H1 (cell line): ENCODE measurements at regions not wholly inside any gene's neighbourhood (a gene's known extent, or its start where the extent isn't known, plus 50 kb on each side); places are given as distances from the start of the nearest gene placed in this dataset.

Source experiments
- CTCF ChIA-PET: fragments of 300-600 bp; sonication (Branson Sonifier 250); formaldehyde crosslinking; loops from one replicate; lab custom pipeline; 2021; ENCODE audit not compliant: partially characterized antibody; lab: Charles Lee
- POLR2A ChIA-PET: fragments of 300-600 bp; sonication (Branson Sonifier 250); formaldehyde crosslinking; loops from one replicate; lab custom pipeline; 2021; ENCODE audit warnings: inconsistent platforms; ENCODE audit not compliant: partially characterized antibody; lab: Charles Lee
- DNase-seq, 2 experiments: peaks; one replicate each; pipeline versions ENCODE4 v3.0.0 to v3.0.0-alpha.2; 2010 to 2022; ENCODE audit warnings: low spot score in 2 of 2, low read depth in 1 of 2, mixed read lengths in 1 of 2
- FAIRE-seq: peaks from 2 replicates; lab custom pipeline; 2011; peaks lifted over from hg19 to GRCh38; lab: Jason Lieb, UNC
- H2AFZ ChIP-seq: 2 replicates; pipeline ENCODE4 v1.8.1; 2012; ENCODE audit warnings: low read length, inconsistent platforms
- H2AK5ac ChIP-seq: 2 replicates; pipeline ENCODE4 v1.6.1; 2013; ENCODE audit warnings: low read depth, low read length
- H2BK120ac ChIP-seq: replicated peaks from 2 replicates; pipeline ENCODE3; 2013; ENCODE audit warnings: low read depth, low read length, inconsistent platforms
- H2BK12ac ChIP-seq: 2 replicates; pipeline ENCODE4 v1.6.1; 2013; ENCODE audit warnings: low read depth, low read length
- H2BK15ac ChIP-seq: 2 replicates; pipeline ENCODE4 v1.6.1; 2013; ENCODE audit warnings: low read length
- H2BK20ac ChIP-seq: 2 replicates; pipeline ENCODE4 v1.6.1; 2013; ENCODE audit warnings: low read length
- H2BK5ac ChIP-seq: 2 replicates; pipeline ENCODE4 v1.6.1; 2013; ENCODE audit warnings: low read depth, low read length
- H3K14ac ChIP-seq: 2 replicates; pipeline ENCODE4 v1.6.1; 2013; ENCODE audit warnings: inconsistent platforms; ENCODE audit not compliant: insufficient read length
- H3K18ac ChIP-seq: 2 replicates; pipeline ENCODE4 v1.6.1; 2013; ENCODE audit warnings: low read length; ENCODE audit errors: extremely low read depth
- H3K23ac ChIP-seq: 2 replicates; pipeline ENCODE4 v1.6.1; 2013; ENCODE audit warnings: inconsistent platforms; ENCODE audit not compliant: insufficient read length
- H3K23me2 ChIP-seq: 2 replicates; pipeline ENCODE4 v1.6.1; 2013; ENCODE audit warnings: low read depth, low read length
- H3K27ac ChIP-seq: 2 replicates; pipeline ENCODE4 v1.6.1; 2011; ENCODE audit warnings: low read depth, low read length, inconsistent platforms
- H3K27me3 ChIP-seq, 4 experiments: replicated peaks in 1 of 4; 1 replicate in 1 of 4; 2 replicates in 3 of 4; pipeline versions ENCODE4 v1.6.1 to v1.8.1; 2011 to 2013; ENCODE audit warnings: low read length in 3 of 4, mild to moderate bottlenecking in 3 of 4, inconsistent platforms in 2 of 4, mixed read lengths in 2 of 4, moderate library complexity in 1 of 4; ENCODE audit not compliant: control insufficient read depth in 3 of 4, insufficient read depth in 3 of 4; ENCODE audit errors: extremely low read depth in 1 of 4
- H3K36me3 ChIP-seq, 4 experiments: 2 replicates each; pipeline versions ENCODE4 v1.6.1 to v1.8.1; 2011 to 2013; ENCODE audit warnings: mild to moderate bottlenecking in 4 of 4, low read length in 3 of 4, moderate library complexity in 2 of 4, control low read depth in 1 of 4, inconsistent platforms in 1 of 4; ENCODE audit not compliant: insufficient read depth in 4 of 4, control insufficient read depth in 2 of 4
- H3K4ac ChIP-seq: replicated peaks from 2 replicates; pipeline ENCODE3; 2013; ENCODE audit warnings: low read length, low read depth, mixed read lengths, inconsistent platforms; ENCODE audit not compliant: insufficient read length
- H3K4me1 ChIP-seq, 4 experiments: replicated peaks in 1 of 4; 1 replicate in 1 of 4; 2 replicates in 3 of 4; pipeline versions ENCODE4 v1.6.1 to v1.8.1; 2011 to 2013; ENCODE audit warnings: low read length in 3 of 4, inconsistent platforms in 2 of 4, mixed read lengths in 1 of 4; ENCODE audit not compliant: insufficient read depth in 4 of 4, control insufficient read depth in 3 of 4
- H3K4me2 ChIP-seq, 2 experiments: 2 replicates each; pipeline versions ENCODE4 v1.6.1 to v1.8.1; 2011 to 2013; ENCODE audit warnings: low read depth in 2 of 2, low read length in 2 of 2, control low read depth in 1 of 2, inconsistent platforms in 1 of 2, mild to moderate bottlenecking in 1 of 2; ENCODE audit not compliant: insufficient read depth in 1 of 2
- H3K4me3 ChIP-seq, 4 experiments: fragments of 200-600, 300-600 bp in 1 of 4; sonication (generic), shearing (Covaris generic), sonication (Bioruptor Twin) in 1 of 4; 2 replicates each; pipeline versions ENCODE4 v1.5.1 to v1.8.1; 2011 to 2016; ENCODE audit warnings: low read length in 4 of 4, low read depth in 3 of 4, control low read depth in 2 of 4, inconsistent platforms in 2 of 4, mild to moderate bottlenecking in 2 of 4, mixed read lengths in 1 of 4, moderate library complexity in 1 of 4; ENCODE audit not compliant: insufficient read depth in 2 of 4; ENCODE audit errors: extremely low read depth in 1 of 4
- H3K56ac ChIP-seq: replicated peaks from 2 replicates; pipeline ENCODE3; 2013; ENCODE audit warnings: low read depth, mild to moderate bottlenecking, mixed read lengths, low read length, inconsistent platforms; ENCODE audit not compliant: insufficient read length
- H3K79me1 ChIP-seq: 2 replicates; pipeline ENCODE4 v1.6.1; 2013; ENCODE audit warnings: low read depth, low read length, control low read depth
- H3K79me2 ChIP-seq, 2 experiments: 2 replicates each; pipeline versions ENCODE4 v1.6.1 to v1.8.1; 2012 to 2013; ENCODE audit warnings: low read length in 2 of 2, mild to moderate bottlenecking in 2 of 2, inconsistent platforms in 1 of 2; ENCODE audit not compliant: insufficient read depth in 2 of 2, control insufficient read depth in 1 of 2
- H3K9ac ChIP-seq, 4 experiments: replicated peaks in 1 of 4; 1 replicate in 1 of 4; 2 replicates in 3 of 4; pipeline versions ENCODE4 v1.6.1 to v1.8.1; 2011 to 2013; ENCODE audit warnings: low read depth in 3 of 4, low read length in 3 of 4, control low read depth in 2 of 4, mild to moderate bottlenecking in 2 of 4, moderate library complexity in 2 of 4, inconsistent platforms in 1 of 4; ENCODE audit errors: extremely low read depth in 1 of 4
- H3K9me3 ChIP-seq, 2 experiments: 2 replicates each; pipeline versions ENCODE4 v1.6.1 to v1.8.1; 2012 to 2013; ENCODE audit warnings: mild to moderate bottlenecking in 2 of 2, moderate library complexity in 2 of 2, control low read depth in 1 of 2, inconsistent platforms in 1 of 2, low read depth in 1 of 2, low read length in 1 of 2, mixed read lengths in 1 of 2; ENCODE audit not compliant: insufficient read depth in 2 of 2
- H4K20me1 ChIP-seq, 2 experiments: replicated peaks in 1 of 2; 2 replicates each; pipeline versions ENCODE3 to v1.8.1; 2011 to 2013; ENCODE audit warnings: inconsistent platforms in 2 of 2, low read length in 2 of 2, mild to moderate bottlenecking in 1 of 2; ENCODE audit not compliant: insufficient read depth in 2 of 2, control insufficient read depth in 1 of 2
- H4K5ac ChIP-seq: 2 replicates; pipeline ENCODE4 v1.6.1; 2013; ENCODE audit warnings: low read length, low read depth, mixed read lengths, inconsistent platforms; ENCODE audit not compliant: insufficient read length
- H4K8ac ChIP-seq: 2 replicates; pipeline ENCODE4 v1.8.0; 2013; ENCODE audit warnings: mild to moderate bottlenecking, moderate library complexity, low read length, inconsistent platforms; ENCODE audit not compliant: insufficient read depth; ENCODE audit errors: extremely low read depth
- H4K91ac ChIP-seq: replicated peaks from 2 replicates; pipeline ENCODE3; 2013; ENCODE audit warnings: low read length, mixed read lengths, inconsistent platforms; ENCODE audit not compliant: insufficient read length
- ATF2 ChIP-seq: IDR thresholded peaks from 2 replicates; pipeline ENCODE4 v1.6.1; 2012; ENCODE audit warnings: low read length, inconsistent platforms
- CHD2 ChIP-seq: IDR thresholded peaks from 2 replicates; pipeline ENCODE4 v1.6.1; 2012; ENCODE audit warnings: low read length, improper control_type of control experiment
- MAX ChIP-seq: IDR thresholded peaks from 2 replicates; pipeline ENCODE4 v1.6.1; 2012; ENCODE audit warnings: inconsistent platforms
- POLR2AphosphoS5 ChIP-seq: IDR thresholded peaks from 2 replicates; pipeline ENCODE4 v1.6.1; 2011; ENCODE audit warnings: low read depth, low read length

DNA sequence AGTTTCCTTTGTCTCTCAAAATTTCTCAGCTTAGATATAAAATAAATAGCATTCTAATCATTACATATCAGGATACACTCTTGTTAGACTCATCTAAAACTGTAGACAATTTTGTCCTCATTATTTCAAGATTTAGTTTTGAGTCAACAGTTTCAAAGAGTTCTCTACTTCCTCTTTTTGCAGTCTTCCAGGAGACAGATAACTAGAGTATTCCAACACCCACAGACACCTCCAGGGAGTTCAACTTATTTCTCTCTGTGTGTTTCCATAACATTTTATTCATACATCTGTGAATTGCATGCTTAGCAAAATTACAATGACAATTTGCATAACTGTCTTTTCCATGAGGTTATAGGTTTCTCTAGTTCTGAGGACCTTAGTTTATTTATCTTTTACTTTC, 166.6 kb upstream of the HNMT start:
- Histone ChIP-seq H3K4me3 (no peak overlapping the region), H3K27ac (no peak overlapping the region), H2BK12ac (no peak overlapping the region), H4K20me1 (no peaks in the 10 kb centered on the region), H3K36me3 (no peaks in the 10 kb centered on the region), H3K23me2 (no peaks in the 10 kb centered on the region), H2BK20ac (no peak overlapping the region), H2AK5ac (no peak overlapping the region), H3K79me1 (no peaks in the 10 kb centered on the region), H3K9me3 (peaks cover 13 to 16% of the 10 kb centered on the region in 2 experiments; a peak in 3 of 4 replicates), H3K79me2 (no peaks in the 10 kb centered on the region), H2BK15ac (no peak overlapping the region), H3K27me3 (no peaks in the 10 kb centered on the region), H2BK120ac (no peak overlapping the region), H3K9ac (no peak overlapping the region), H4K8ac (no peak overlapping the region), H2AFZ (no peak overlapping the region), H3K4me2 (no peak overlapping the region), H3K4ac (no peak overlapping the region), H4K5ac (no peak overlapping the region), H3K4me1 (no peaks in the 10 kb centered on the region), H3K18ac (no peak overlapping the region), H4K91ac (no peak overlapping the region), H3K14ac (no peak overlapping the region), H2BK5ac (no peak overlapping the region), H3K23ac (no peak overlapping the region), H3K56ac (no peak overlapping the region)
- ChIA-PET CTCF (no interaction called here), POLR2A (no interaction called here)
- DNase-seq (no peak), FAIRE-seq (no peak)
- TF ChIP-seq ATF2 (no peak), MAX (no peak), CHD2 (no peak), POLR2AphosphoS5 (no peak)
